ENCODE measurements at regions not wholly inside any gene's neighbourhood (a gene's known extent, or its start where the extent isn't known, plus 50 kb on each side); places are given as distances from the start of the nearest gene placed in this dataset.

GRCh38 chr13:54597540-54598088 is 1569.0 kb downstream of the OLFM4 start:
- Mint-ChIP-seq H3K27me3 (ENCODE audit: low read depth) (no peaks in the 10 kb centered on the region), H3K36me3 (ENCODE audit: low read depth) (peaks cover 4% of the 10 kb centered on the region), H3K27ac (ENCODE audit: unreplicated experiment) (no peak overlapping the region), H3K9me3 (peaks cover under 1% of the 10 kb centered on the region), H3K4me3 (no peak overlapping the region), H3K4me1 (no peaks in the 10 kb centered on the region)
- no peak for DNase-seq (ENCODE audit: low read depth, low spot score)
- TF ChIP-seq CTCF (conservative IDR thresholded peaks at IDR 0.05): no peak

- no peak for DNase-seq (ENCODE audit: low read depth, low spot score)
- no peaks in the 10 kb centered on the region for H3K4me1 Mint-ChIP-seq
- peaks cover 5% of the 10 kb centered on the region for H3K9me3 Mint-ChIP-seq
- no peak overlapping the region for H3K27ac Mint-ChIP-seq (ENCODE audit: unreplicated experiment)
- H3K36me3 Mint-ChIP-seq (ENCODE audit: low read depth): peaks cover 4% of the 10 kb centered on the region
- H3K27me3 Mint-ChIP-seq (ENCODE audit: low read depth): no peaks in the 10 kb centered on the region
- TF ChIP-seq CTCF (conservative IDR thresholded peaks at IDR 0.05): no peak
- H3K4me3 Mint-ChIP-seq: no peak overlapping the region
Measured at GRCh38 chr13:54599413-54599812, 1570.8 kb downstream of the OLFM4 start.

- no peaks in the 10 kb centered on the region for H3K36me3 Mint-ChIP-seq (ENCODE audit: low read depth)
- no peak for TF ChIP-seq CTCF (conservative IDR thresholded peaks at IDR 0.05)
- peaks cover 5% of the 10 kb centered on the region for H3K9me3 Mint-ChIP-seq
- H3K4me3 Mint-ChIP-seq: no peak overlapping the region
- H3K27me3 Mint-ChIP-seq (ENCODE audit: low read depth): no peaks in the 10 kb centered on the region
- no peaks in the 10 kb centered on the region for H3K4me1 Mint-ChIP-seq
- no peak for DNase-seq (ENCODE audit: low read depth, low spot score)
- H3K27ac Mint-ChIP-seq (ENCODE audit: unreplicated experiment): no peak overlapping the region
Measured at GRCh38 chr13:54606944-54607343, 1578.3 kb downstream of the OLFM4 start.

GRCh38 chr13:54607421-54607820 is 1578.8 kb downstream of the OLFM4 start:
- Mint-ChIP-seq H3K4me1 (no peaks in the 10 kb centered on the region), H3K36me3 (ENCODE audit: low read depth) (no peaks in the 10 kb centered on the region), H3K9me3 (peaks cover 5% of the 10 kb centered on the region), H3K27ac (ENCODE audit: unreplicated experiment) (no peak overlapping the region), H3K4me3 (no peak overlapping the region), H3K27me3 (ENCODE audit: low read depth) (no peaks in the 10 kb centered on the region)
- DNase-seq (ENCODE audit: low read depth, low spot score): no peak
- TF ChIP-seq CTCF (conservative IDR thresholded peaks at IDR 0.05): no peak

GRCh38 chr13:54611390-54611789 is 1582.8 kb downstream of the OLFM4 start:
- no peak for TF ChIP-seq CTCF (conservative IDR thresholded peaks at IDR 0.05)

More at GRCh38 chr13:54611390-54611789, 1582.8 kb downstream of the OLFM4 start:
- DNase-seq (ENCODE audit: low read depth, low spot score): no peak
- H3K27ac Mint-ChIP-seq (ENCODE audit: unreplicated experiment): no peak overlapping the region
- H3K9me3 Mint-ChIP-seq: no peaks in the 10 kb centered on the region
- H3K4me3 Mint-ChIP-seq: no peak overlapping the region
- no peaks in the 10 kb centered on the region for H3K36me3 Mint-ChIP-seq (ENCODE audit: low read depth)
- no peaks in the 10 kb centered on the region for H3K27me3 Mint-ChIP-seq (ENCODE audit: low read depth)
- no peaks in the 10 kb centered on the region for H3K4me1 Mint-ChIP-seq

All from neural crest cell (in vitro differentiated cells).